ENCODE measurements at regions not wholly inside any gene's neighbourhood (a gene's known extent, or its start where the extent isn't known, plus 50 kb on each side); places are given as distances from the start of the nearest gene placed in this dataset.
"Not testable (repeated sequence)": the region's sequence is repeated elsewhere in the genome, so short reads cannot be mapped to it uniquely, and the experiment has no call there.

GRCh38 chr9:34793428-34793827 is 83.5 kb upstream of the CCL21 start:
- DNase-seq (ENCODE audit: low read depth), result no peak

GRCh38 chr9:34783951-34784487 is 74.1 kb upstream of the CCL21 start:
- DNase-seq (ENCODE audit: low read depth), result no peak

GRCh38 chr9:34782372-34782771 is 72.4 kb upstream of the CCL21 start:
- DNase-seq (ENCODE audit: low read depth), result no peak

GRCh38 chr9:34777666-34778065 is 67.7 kb upstream of the CCL21 start:
- no peak for DNase-seq (ENCODE audit: low read depth)

- DNase-seq (ENCODE audit: low read depth), result no peak
Observed at GRCh38 chr9:34773955-34774354, 64.0 kb upstream of the CCL21 start.

GRCh38 chr9:34773306-34773910 is 63.5 kb upstream of the CCL21 start:
- no peak for DNase-seq (ENCODE audit: low read depth)

- DNase-seq (ENCODE audit: low read depth), result no peak
Observed at GRCh38 chr9:34771007-34771406, 61.1 kb upstream of the CCL21 start.

- not testable (repeated sequence) for DNase-seq (ENCODE audit: low read depth)
Observed at GRCh38 chr9:34767087-34767486, 57.2 kb upstream of the CCL21 start.

GRCh38 chr9:34760196-34761040 is 50.5 kb upstream of the CCL21 start:
- DNase-seq (ENCODE audit: low read depth), result not testable (repeated sequence)

Measured in GM04503 (cell line).